Neural cell (in vitro differentiated cells): ENCODE measurements at regions not wholly inside any gene's neighbourhood (a gene's known extent, or its start where the extent isn't known, plus 50 kb on each side); places are given as distances from the start of the nearest gene placed in this dataset.

ENCODE experiments used
- EP300 ChIP-seq: fragments of 450-650 bp; conservative IDR thresholded peaks from 2 replicates; pipeline ENCODE4 v1.6.1; 2014; ENCODE audit warnings: antibody characterized with exemption, mild to moderate bottlenecking, moderate library complexity; ENCODE audit not compliant: poor library complexity, severe bottlenecking
- MXI1 ChIP-seq: fragments of 450-650 bp; conservative IDR thresholded peaks from 2 replicates; pipeline ENCODE4 v1.6.1; 2014; ENCODE audit warnings: antibody characterized with exemption, mild to moderate bottlenecking; ENCODE audit not compliant: poor library complexity, severe bottlenecking
- POLR2AphosphoS5 ChIP-seq: IDR thresholded peaks from 2 replicates; pipeline ENCODE4 v1.6.1; 2012
- TF ChIP-seq, protein P1 (sequence below): fragments of 450-650 bp; IDR thresholded peaks from 2 replicates; pipeline ENCODE4 v1.5.1; 2014; ENCODE audit warnings: antibody characterized with exemption, mild to moderate bottlenecking, moderate library complexity; ENCODE audit not compliant: poor library complexity, severe bottlenecking

DNA sequence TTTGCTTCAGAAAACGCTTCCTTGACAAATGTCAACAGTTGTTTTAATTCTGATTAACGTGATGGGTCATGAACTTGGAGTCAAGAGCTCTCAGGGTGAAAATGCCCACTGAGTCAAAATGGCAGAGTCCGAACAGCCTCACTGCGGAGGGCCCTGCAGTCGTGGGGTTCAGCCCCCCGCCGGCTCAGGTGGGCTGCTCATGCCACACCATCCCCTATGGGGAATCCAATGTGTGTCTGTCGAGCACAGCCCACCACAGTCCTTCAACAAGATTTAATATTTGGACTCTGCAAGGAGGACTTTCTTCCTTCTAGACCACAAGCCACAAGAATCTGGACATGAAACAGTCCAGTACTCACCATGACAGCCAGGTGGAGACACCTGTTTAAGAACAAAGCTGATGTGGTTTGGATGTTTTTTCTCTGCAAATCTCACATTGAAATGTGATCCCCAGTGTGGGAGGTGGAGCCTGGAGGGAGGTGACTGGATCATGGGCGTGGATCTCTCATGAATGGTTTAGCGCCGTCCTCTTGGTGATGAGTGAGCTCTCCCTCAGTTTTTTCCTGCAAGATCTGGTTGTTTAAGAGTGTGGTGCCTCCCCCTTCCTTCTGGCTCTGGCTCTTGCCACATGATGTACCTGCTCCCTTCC, 201.0 kb downstream of the NDUFA10 start:
- TF ChIP-seq, protein P1, sequence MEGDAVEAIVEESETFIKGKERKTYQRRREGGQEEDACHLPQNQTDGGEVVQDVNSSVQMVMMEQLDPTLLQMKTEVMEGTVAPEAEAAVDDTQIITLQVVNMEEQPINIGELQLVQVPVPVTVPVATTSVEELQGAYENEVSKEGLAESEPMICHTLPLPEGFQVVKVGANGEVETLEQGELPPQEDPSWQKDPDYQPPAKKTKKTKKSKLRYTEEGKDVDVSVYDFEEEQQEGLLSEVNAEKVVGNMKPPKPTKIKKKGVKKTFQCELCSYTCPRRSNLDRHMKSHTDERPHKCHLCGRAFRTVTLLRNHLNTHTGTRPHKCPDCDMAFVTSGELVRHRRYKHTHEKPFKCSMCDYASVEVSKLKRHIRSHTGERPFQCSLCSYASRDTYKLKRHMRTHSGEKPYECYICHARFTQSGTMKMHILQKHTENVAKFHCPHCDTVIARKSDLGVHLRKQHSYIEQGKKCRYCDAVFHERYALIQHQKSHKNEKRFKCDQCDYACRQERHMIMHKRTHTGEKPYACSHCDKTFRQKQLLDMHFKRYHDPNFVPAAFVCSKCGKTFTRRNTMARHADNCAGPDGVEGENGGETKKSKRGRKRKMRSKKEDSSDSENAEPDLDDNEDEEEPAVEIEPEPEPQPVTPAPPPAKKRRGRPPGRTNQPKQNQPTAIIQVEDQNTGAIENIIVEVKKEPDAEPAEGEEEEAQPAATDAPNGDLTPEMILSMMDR = no peak
- no peak for TF ChIP-seq EP300
- TF ChIP-seq POLR2AphosphoS5 = no peak
- no peak for TF ChIP-seq MXI1
